OCI-M1 (cell line): ENCODE measurements at regions not wholly inside any gene's neighbourhood (a gene's known extent, or its start where the extent isn't known, plus 50 kb on each side); places are given as distances from the start of the nearest gene placed in this dataset.

Experiments
- DNase-seq: peaks from one replicate; lab custom pipeline; 2025; lab: John Stamatoyannopoulos, UW

GRCh38 chr15:27702581-27702980 is 396.5 kb downstream of the OCA2 start:
- no peak for DNase-seq

GRCh38 chr15:27701956-27702355 is 397.2 kb downstream of the OCA2 start:
- DNase-seq, result no peak

GRCh38 chr15:27701014-27701413 is 398.1 kb downstream of the OCA2 start:
- no peak for DNase-seq

- no peak for DNase-seq
Measured at GRCh38 chr15:27699699-27700098, 399.4 kb downstream of the OCA2 start.

GRCh38 chr15:27696530-27696929 is 402.6 kb downstream of the OCA2 start:
- DNase-seq, result no peak

GRCh38 chr15:27695726-27696125 is 403.4 kb downstream of the OCA2 start:
- DNase-seq, result no peak

GRCh38 chr15:27694506-27695087 is 404.5 kb downstream of the OCA2 start:
- peak; percentile 26 for DNase-seq

- DNase-seq, result no peak
Measured at GRCh38 chr15:27693280-27693679, 405.8 kb downstream of the OCA2 start.

- no peak for DNase-seq
Measured at GRCh38 chr15:27692438-27692837, 406.7 kb downstream of the OCA2 start.

GRCh38 chr15:27690290-27690689 is 408.8 kb downstream of the OCA2 start:
- DNase-seq, result no peak

GRCh38 chr15:27686971-27687370 is 412.1 kb downstream of the OCA2 start:
- no peak for DNase-seq

GRCh38 chr15:27686369-27686768 is 412.7 kb downstream of the OCA2 start:
- DNase-seq, result peak; percentile 18

- no peak for DNase-seq
Measured at GRCh38 chr15:27685644-27686043, 413.5 kb downstream of the OCA2 start.

- DNase-seq, result no peak
Measured at GRCh38 chr15:27683121-27683520, 416.0 kb downstream of the OCA2 start.

GRCh38 chr15:27681038-27681437 is 418.1 kb downstream of the OCA2 start:
- peak; percentile 10 for DNase-seq

- no peak for DNase-seq
Measured at GRCh38 chr15:27679731-27680471, 419.2 kb downstream of the OCA2 start.

GRCh38 chr15:27679203-27679602 is 419.9 kb downstream of the OCA2 start:
- no peak for DNase-seq

GRCh38 chr15:27677951-27678350 is 421.2 kb downstream of the OCA2 start:
- DNase-seq, result no peak

- no peak for DNase-seq
Measured at GRCh38 chr15:27676647-27677046, 422.5 kb downstream of the OCA2 start.

GRCh38 chr15:27675571-27675970 is 423.5 kb downstream of the OCA2 start:
- DNase-seq, result no peak

- no peak for DNase-seq
Measured at GRCh38 chr15:27674826-27675225, 424.3 kb downstream of the OCA2 start.

- DNase-seq, result no peak
Measured at GRCh38 chr15:27673766-27674445, 425.2 kb downstream of the OCA2 start.

GRCh38 chr15:27672537-27672936 is 426.6 kb downstream of the OCA2 start:
- DNase-seq, result no peak
